ENCODE measurements at regions not wholly inside any gene's neighbourhood (a gene's known extent, or its start where the extent isn't known, plus 50 kb on each side); places are given as distances from the start of the nearest gene placed in this dataset.

DNA sequence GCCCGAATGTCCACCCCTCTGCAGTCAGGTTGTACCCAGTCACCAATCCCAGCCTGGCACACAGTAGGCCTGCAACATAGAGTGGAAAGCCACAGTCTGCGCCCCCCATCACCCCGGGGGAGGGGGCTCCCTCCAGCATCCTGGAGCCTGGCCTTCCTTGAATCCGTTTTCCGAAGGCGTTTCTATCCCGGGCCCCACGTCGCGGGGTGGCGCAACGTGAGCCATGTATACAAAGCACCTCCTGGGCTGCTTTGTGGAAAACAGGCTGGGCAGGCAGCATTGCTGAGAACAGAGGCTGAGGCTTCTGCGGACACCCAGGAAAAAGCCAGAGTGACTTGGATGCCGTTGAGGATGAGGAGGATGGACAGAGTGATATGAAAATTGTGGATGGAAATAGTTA, 103.3 kb upstream of the USP29 start:
- Histone ChIP-seq H3K4me3 (replicated peaks in 1 of 2; ENCODE audit: low read depth in 1 of 2, low read length in 2 of 2) (no peak overlapping the region), H3K9me3 (ENCODE audit: control insufficient read depth in 1 of 2, insufficient read depth in 1 of 2, low read depth in 1 of 2, low read length in 2 of 2) (peaks cover 16 to 21% of the 10 kb centered on the region in 2 experiments; a peak in 2 of 4 replicates), H3K4me2 (ENCODE audit: low read length) (no peak overlapping the region), H3K27ac (ENCODE audit: low read depth, low read length) (no peak overlapping the region), H3K9ac (ENCODE audit: low read length) (no peak overlapping the region), H3K79me2 (ENCODE audit: insufficient read depth, low read length) (no peaks in the 10 kb centered on the region), H4K20me1 (ENCODE audit: insufficient read depth) (no peaks in the 10 kb centered on the region), H2AFZ (ENCODE audit: low read depth, low read length, poor library complexity, severe bottlenecking) (no peak overlapping the region), H3K9me2 (ENCODE audit: insufficient read depth) (no peaks in the 10 kb centered on the region), H3K27me3 (ENCODE audit: insufficient read depth, low read length) (no peaks in the 10 kb centered on the region), H3K4me1 (ENCODE audit: control insufficient read depth in 1 of 2, insufficient read depth in 2 of 2, low read length in 2 of 2) (no peaks in the 10 kb centered on the region), H3K36me3 (ENCODE audit: control insufficient read depth in 1 of 2, insufficient read depth in 2 of 2, low read length in 2 of 2) (no peaks in the 10 kb centered on the region)
- DNase-seq (ENCODE audit: low read depth, low spot score), result no peak
- RAD21 ChIA-PET (ENCODE audit: low non-redundant PET in 1 of 2, low total read pairs in 2 of 2, uncharacterized antibody in 2 of 2, unreplicated experiment in 2 of 2), result no interaction called here
- POLR2A ChIA-PET, result no interaction called here
- BruUV-seq (replicated peaks), result no TSS peak
- no peak for ATAC-seq
- intact Hi-C loops (cut with micrococcal nuclease), result no loop called here
- CTCF ChIA-PET, result no interaction called here
- no peak for TF ChIP-seq TCF7L2 (IDR thresholded peaks at IDR 0.05; ENCODE audit: borderline replicate concordance, extremely low read depth, insufficient read depth, insufficient read length)
- no peak for TF ChIP-seq ZBTB33 (IDR thresholded peaks at IDR 0.05; ENCODE audit: extremely low read depth, insufficient replicate concordance, low read length)
- no peak for TF ChIP-seq CEBPB (IDR thresholded peaks at IDR 0.05; ENCODE audit: low read depth)
- no peak for TF ChIP-seq FOSL1 (IDR thresholded peaks at IDR 0.05; ENCODE audit: low read depth)
- TF ChIP-seq YY1 (IDR thresholded peaks at IDR 0.05; ENCODE audit: extremely low read depth, insufficient replicate concordance, low read depth, low read length), result no peak
- TF ChIP-seq EGR1 (IDR thresholded peaks at IDR 0.05; ENCODE audit: low read depth), result no peak
- TF ChIP-seq JUND (IDR thresholded peaks at IDR 0.05), result no peak
- TF ChIP-seq EZH2phosphoT487 (IDR thresholded peaks at IDR 0.05; ENCODE audit: borderline replicate concordance), result no peak
- no peak for TF ChIP-seq SIN3A (IDR thresholded peaks at IDR 0.05; ENCODE audit: low read depth)
- TF ChIP-seq POLR2A (IDR thresholded peaks at IDR 0.05; ENCODE audit: borderline replicate concordance, extremely low read depth, insufficient read depth, insufficient read length), result no peak
- no peak for TF ChIP-seq EZH2 (IDR thresholded peaks at IDR 0.05)
- TF ChIP-seq, protein P1, sequence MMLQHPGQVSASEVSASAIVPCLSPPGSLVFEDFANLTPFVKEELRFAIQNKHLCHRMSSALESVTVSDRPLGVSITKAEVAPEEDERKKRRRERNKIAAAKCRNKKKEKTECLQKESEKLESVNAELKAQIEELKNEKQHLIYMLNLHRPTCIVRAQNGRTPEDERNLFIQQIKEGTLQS (IDR thresholded peaks at IDR 0.05), result no peak
- no peak for TF ChIP-seq ELF1 (IDR thresholded peaks at IDR 0.05; ENCODE audit: borderline replicate concordance, low read depth)
- TF ChIP-seq, protein P2, sequence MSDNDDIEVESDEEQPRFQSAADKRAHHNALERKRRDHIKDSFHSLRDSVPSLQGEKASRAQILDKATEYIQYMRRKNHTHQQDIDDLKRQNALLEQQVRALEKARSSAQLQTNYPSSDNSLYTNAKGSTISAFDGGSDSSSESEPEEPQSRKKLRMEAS (IDR thresholded peaks at IDR 0.05), result no peak
